ENCODE measurements at regions not wholly inside any gene's neighbourhood (a gene's known extent, or its start where the extent isn't known, plus 50 kb on each side); places are given as distances from the start of the nearest gene placed in this dataset.

GRCh38 chr11:80383655-80384054, 942.8 kb upstream of the TENM4 start:
- ChIA-PET POLR2A (no interaction called here), CTCF (no interaction called here)
- TF ChIP-seq, protein P1, sequence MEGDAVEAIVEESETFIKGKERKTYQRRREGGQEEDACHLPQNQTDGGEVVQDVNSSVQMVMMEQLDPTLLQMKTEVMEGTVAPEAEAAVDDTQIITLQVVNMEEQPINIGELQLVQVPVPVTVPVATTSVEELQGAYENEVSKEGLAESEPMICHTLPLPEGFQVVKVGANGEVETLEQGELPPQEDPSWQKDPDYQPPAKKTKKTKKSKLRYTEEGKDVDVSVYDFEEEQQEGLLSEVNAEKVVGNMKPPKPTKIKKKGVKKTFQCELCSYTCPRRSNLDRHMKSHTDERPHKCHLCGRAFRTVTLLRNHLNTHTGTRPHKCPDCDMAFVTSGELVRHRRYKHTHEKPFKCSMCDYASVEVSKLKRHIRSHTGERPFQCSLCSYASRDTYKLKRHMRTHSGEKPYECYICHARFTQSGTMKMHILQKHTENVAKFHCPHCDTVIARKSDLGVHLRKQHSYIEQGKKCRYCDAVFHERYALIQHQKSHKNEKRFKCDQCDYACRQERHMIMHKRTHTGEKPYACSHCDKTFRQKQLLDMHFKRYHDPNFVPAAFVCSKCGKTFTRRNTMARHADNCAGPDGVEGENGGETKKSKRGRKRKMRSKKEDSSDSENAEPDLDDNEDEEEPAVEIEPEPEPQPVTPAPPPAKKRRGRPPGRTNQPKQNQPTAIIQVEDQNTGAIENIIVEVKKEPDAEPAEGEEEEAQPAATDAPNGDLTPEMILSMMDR (IDR thresholded peaks at IDR 0.05) = no peak
- intact Hi-C loops (cut with DNase I, micrococcal nuclease) = no loop called here
- H3K4me1 Mint-ChIP-seq (ENCODE audit: low read depth) = no peaks in the 10 kb centered on the region
- no peak overlapping the region for H3K27ac Mint-ChIP-seq
- peaks cover 17% of the 10 kb centered on the region for H3K9me3 Mint-ChIP-seq
- H3K9me3 ChIP-seq (ENCODE audit: control insufficient read depth in 1 of 2, insufficient read depth in 1 of 2, low read length in 2 of 2) = peaks cover 0 to 12% of the 10 kb centered on the region in 2 experiments
- no peaks in the 10 kb centered on the region for H3K36me3 ChIP-seq (ENCODE audit: insufficient read depth, low read length)
- no peaks in the 10 kb centered on the region for H3K36me3 Mint-ChIP-seq (ENCODE audit: low read depth)
- ATAC-seq (ENCODE audit: poor library complexity) (no peak), DNase-seq (no peak)
- no peaks in the 10 kb centered on the region for H3K4me1 ChIP-seq (ENCODE audit: insufficient read depth, low read length)
- no peaks in the 10 kb centered on the region for H3K27me3 ChIP-seq (ENCODE audit: control insufficient read depth in 1 of 2, insufficient read depth in 2 of 2, low read length in 2 of 2)
- no peak overlapping the region for H3K27ac ChIP-seq (ENCODE audit: low read depth in 1 of 2, low read length in 2 of 2)
- H3K4me3 ChIP-seq (ENCODE audit: low read length) = no peak overlapping the region
- no peak overlapping the region for H3K4me3 Mint-ChIP-seq
- H3K27me3 Mint-ChIP-seq = no peaks in the 10 kb centered on the region

DNA sequence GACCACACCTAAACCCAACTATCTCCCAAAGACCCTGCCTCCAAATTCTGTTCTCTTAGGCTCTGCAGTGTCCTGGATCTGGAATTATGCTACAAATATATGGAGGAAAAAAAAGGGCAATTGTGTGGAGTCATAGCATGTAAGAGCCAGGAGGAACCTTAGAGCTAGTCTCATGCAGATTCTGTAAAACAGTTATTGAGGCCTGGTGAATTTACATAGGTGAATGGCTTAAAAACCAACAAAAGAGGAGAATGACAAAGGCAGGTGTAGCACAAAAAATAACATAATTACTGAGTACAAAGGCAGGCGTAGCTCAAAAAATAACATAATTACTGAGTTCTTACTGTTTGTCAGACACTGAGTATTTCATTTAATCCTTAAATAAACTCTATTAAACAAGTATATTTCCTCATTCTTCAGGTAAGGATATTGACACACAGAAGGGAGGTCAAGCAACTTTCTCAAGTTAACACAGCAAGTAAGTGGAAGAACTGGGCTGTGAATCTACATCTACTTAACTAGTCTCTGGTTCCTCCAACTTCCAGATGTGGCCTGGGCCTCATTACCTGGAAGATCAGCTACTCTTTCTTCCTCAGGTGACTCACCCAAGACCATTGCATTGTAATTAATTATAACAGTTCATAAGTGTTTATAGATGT, 938.9 kb upstream of the TENM4 start:
- no peaks in the 10 kb centered on the region for H3K4me1 Mint-ChIP-seq (ENCODE audit: low read depth)
- CTCF ChIA-PET = no interaction called here

DNA sequence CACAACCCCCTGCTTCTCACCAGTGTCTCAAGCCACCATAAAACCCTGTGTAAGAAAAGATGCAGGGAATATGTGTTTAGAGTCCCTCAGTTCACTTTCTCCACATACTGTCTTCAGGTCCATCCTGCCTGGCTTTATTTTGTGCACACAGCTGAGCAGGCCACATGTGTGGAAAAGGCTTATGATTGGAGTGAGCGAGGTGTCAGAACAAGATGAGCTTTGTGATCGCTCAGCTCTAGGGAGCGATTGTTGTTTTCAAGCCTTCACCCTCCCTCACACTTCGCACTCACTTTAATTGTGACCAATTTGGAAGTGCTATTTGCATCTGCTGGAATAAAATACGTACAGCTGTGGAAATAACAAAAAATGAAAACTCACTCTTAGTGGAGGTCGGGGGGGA, 931.1 kb upstream of the TENM4 start:
- TF ChIP-seq, protein P1 (IDR thresholded peaks at IDR 0.05) = no peak
- no peak for ATAC-seq (ENCODE audit: poor library complexity)
- DNase-seq = no peak
- Mint-ChIP-seq H3K9me3 (peaks cover 14% of the 10 kb centered on the region), H3K4me1 (ENCODE audit: low read depth) (no peaks in the 10 kb centered on the region), H3K27ac (no peak overlapping the region), H3K4me3 (no peak overlapping the region), H3K36me3 (ENCODE audit: low read depth) (no peaks in the 10 kb centered on the region), H3K27me3 (no peaks in the 10 kb centered on the region)
- H3K27me3 ChIP-seq (ENCODE audit: control insufficient read depth in 1 of 2, insufficient read depth in 2 of 2, low read length in 2 of 2) = no peaks in the 10 kb centered on the region
- no peak overlapping the region for H3K27ac ChIP-seq (ENCODE audit: low read depth in 1 of 2, low read length in 2 of 2)
- CTCF ChIA-PET = no interaction called here
- POLR2A ChIA-PET = no interaction called here
- H3K9me3 ChIP-seq (ENCODE audit: control insufficient read depth in 1 of 2, insufficient read depth in 1 of 2, low read length in 2 of 2) = peaks cover 0 to 5% of the 10 kb centered on the region in 2 experiments
- intact Hi-C loops (cut with DNase I, micrococcal nuclease) = no loop called here
- no peak overlapping the region for H3K4me3 ChIP-seq (ENCODE audit: low read length)
- no peaks in the 10 kb centered on the region for H3K36me3 ChIP-seq (ENCODE audit: insufficient read depth, low read length)
- no peaks in the 10 kb centered on the region for H3K4me1 ChIP-seq (ENCODE audit: insufficient read depth, low read length)

More for the DNA sequence above, 938.9 kb upstream of the TENM4 start:
- H3K27me3 Mint-ChIP-seq = no peaks in the 10 kb centered on the region
- H3K27ac Mint-ChIP-seq = no peak overlapping the region
- no peak overlapping the region for H3K4me3 ChIP-seq (ENCODE audit: low read length)
- peaks cover 0 to 4% of the 10 kb centered on the region in 2 experiments for H3K9me3 ChIP-seq (ENCODE audit: control insufficient read depth in 1 of 2, insufficient read depth in 1 of 2, low read length in 2 of 2)
- TF ChIP-seq, protein P1 (IDR thresholded peaks at IDR 0.05) = no peak
- POLR2A ChIA-PET = no interaction called here
- peaks cover 13% of the 10 kb centered on the region for H3K9me3 Mint-ChIP-seq
- no peak for DNase-seq
- intact Hi-C loops (cut with DNase I, micrococcal nuclease) = no loop called here
- H3K27me3 ChIP-seq (ENCODE audit: control insufficient read depth in 1 of 2, insufficient read depth in 2 of 2, low read length in 2 of 2) = no peaks in the 10 kb centered on the region
- H3K4me1 ChIP-seq (ENCODE audit: insufficient read depth, low read length) = no peaks in the 10 kb centered on the region
- H3K36me3 ChIP-seq (ENCODE audit: insufficient read depth, low read length) = no peaks in the 10 kb centered on the region
- no peak overlapping the region for H3K27ac ChIP-seq (ENCODE audit: low read depth in 1 of 2, low read length in 2 of 2)
- no peaks in the 10 kb centered on the region for H3K36me3 Mint-ChIP-seq (ENCODE audit: low read depth)
- no peak for ATAC-seq (ENCODE audit: poor library complexity)
- H3K4me3 Mint-ChIP-seq = no peak overlapping the region

Data from CD4-positive, alpha-beta T cell (primary cell).